HG02970 (cell line): ENCODE measurements at regions not wholly inside any gene's neighbourhood (a gene's known extent, or its start where the extent isn't known, plus 50 kb on each side); places are given as distances from the start of the nearest gene placed in this dataset.
"Not testable (repeated sequence)": the region's sequence is repeated elsewhere in the genome, so short reads cannot be mapped to it uniquely, and the experiment has no call there.

Experiments
- ATAC-seq: cut with Tn5 transposase; IDR thresholded peaks from one replicate; pipeline ENCODE4 v1.9.1; 2021; ENCODE audit warnings: mild to moderate bottlenecking, moderate library complexity, moderate number of reproducible peaks; ENCODE audit not compliant: unreplicated experiment, low FRiP score

GRCh38 chr10:60524541-60524940, 134.9 kb upstream of the ANK3 start:
- no peak for ATAC-seq

- not testable (repeated sequence) for ATAC-seq
These were observed 133.7 kb upstream of the ANK3 start for GRCh38 chr10:60523371-60523770.

- no peak for ATAC-seq
These were observed 132.9 kb upstream of the ANK3 start for GRCh38 chr10:60522617-60523016.

- ATAC-seq: no peak
These were observed 132.3 kb upstream of the ANK3 start for GRCh38 chr10:60521974-60522405.

- no peak for ATAC-seq
These were observed 129.1 kb upstream of the ANK3 start for GRCh38 chr10:60518745-60519144.

DNA sequence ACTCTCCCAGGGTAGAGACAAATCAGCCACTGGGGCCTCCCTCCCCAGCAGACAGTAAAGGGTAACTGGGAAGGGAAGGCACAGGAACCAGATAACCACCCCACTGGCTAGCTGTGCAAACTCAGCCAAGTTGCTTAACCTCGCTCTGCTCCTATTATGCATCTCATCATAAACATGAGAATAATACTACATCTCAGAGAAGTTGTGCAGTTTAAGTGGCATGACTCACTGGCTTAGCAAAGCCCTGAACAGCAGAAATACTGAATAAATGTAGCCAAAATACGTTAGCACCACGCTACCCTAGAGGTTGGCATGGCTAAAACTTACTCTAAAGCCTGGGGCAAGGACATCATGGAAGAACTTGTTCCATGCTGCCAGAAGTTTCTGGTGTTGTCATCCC, 128.1 kb upstream of the ANK3 start:
- ATAC-seq: no peak

DNA sequence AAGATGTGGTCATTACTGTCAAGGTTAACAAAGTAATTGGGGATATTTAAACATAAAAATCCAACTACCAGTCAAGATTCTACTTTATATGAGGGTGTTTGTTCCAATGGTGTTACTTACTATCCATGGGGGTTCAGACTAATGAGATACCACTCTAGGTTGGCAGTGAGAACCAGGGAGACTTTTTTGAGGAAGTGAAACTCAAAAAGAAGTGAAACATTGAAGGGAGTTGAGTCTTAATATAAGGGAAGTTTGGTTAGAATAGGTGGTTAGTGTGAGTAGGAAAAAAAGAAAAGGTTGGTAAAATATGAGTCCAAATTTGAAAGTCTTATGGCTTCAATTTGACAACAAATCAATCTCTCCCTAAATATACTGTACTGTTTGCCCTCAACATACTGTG, 123.6 kb upstream of the ANK3 start:
- no peak for ATAC-seq

- ATAC-seq: no peak
These were observed 122.0 kb upstream of the ANK3 start for GRCh38 chr10:60511477-60512229.

DNA sequence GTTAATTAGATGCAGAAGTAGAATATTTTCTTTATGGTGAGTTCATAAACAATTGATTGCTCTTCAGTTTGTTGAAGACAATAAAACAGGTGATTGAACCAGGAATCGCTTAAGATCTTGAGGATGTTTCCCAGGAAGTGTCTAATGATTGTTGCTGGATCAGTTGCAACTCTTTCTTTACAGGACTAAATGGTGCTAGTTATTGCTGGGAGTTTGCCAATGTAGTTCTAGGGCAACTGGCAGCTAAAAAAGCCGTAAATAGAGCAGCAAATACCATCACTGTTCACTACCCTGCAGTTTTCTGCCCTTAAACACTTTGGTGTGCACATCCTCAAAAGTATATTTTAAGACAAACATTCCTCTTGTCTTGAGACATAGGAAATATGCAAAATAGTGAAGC, 119.2 kb upstream of the ANK3 start:
- no peak for ATAC-seq

DNA sequence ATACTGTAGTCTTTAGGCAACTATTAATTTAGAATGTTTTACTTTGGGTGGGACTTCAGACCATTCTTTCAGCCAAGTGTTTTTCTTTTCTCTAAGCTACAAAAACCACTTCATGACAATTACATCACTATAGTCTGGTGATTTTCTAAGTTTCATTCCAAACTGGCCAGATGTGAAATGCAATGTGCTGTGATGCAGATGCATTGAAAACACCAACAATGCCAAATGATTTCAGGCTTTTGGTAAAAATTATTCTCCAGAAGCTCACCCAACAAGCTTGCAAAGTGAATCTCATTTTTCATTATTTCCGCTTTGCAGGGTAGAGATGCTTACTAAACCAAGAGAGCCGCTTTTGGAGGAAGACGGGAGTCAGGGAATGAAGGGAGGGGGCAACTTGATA, 118.4 kb upstream of the ANK3 start:
- ATAC-seq: no peak

DNA sequence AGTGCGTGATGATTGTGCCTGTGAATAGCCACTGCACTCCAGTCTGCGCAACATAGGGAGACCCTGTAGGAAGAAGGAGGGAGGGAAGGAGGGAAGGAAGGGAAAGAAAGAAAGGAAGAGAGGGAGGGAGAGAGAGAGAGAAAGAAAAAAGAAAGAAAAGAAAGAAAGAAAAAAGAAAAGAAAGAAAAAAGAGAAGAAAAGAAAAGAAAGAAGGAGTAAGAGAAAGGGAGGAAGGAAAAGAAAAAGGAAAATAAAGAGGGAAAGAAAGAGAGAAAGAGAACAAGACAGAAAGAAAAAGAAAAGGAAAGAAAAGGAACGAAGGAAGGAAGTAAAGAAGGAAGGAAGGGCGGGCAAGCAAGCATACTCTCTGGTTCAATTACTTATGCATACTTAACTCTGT, 112.9 kb upstream of the ANK3 start:
- ATAC-seq: no peak

- no peak for ATAC-seq
These were observed 109.3 kb upstream of the ANK3 start for GRCh38 chr10:60498985-60499384.

DNA sequence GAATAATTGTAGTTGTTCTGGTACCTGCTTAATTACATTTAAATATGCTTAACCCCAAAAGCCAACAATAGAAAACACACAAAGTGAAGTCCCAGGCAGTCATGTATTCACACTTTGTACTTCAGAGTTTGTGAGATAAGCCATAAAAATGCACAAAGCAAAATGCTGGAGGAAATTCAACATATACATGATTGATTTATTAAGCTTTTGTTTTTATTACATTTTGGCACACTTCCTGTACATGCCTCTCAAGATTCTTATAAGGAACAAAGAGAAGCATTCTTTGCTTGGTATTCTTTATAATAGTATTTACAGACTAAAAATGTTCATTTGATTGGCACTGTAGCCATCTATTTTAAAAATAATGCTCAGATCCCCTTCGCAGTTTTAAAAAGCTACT, 107.7 kb upstream of the ANK3 start:
- ATAC-seq: no peak

DNA sequence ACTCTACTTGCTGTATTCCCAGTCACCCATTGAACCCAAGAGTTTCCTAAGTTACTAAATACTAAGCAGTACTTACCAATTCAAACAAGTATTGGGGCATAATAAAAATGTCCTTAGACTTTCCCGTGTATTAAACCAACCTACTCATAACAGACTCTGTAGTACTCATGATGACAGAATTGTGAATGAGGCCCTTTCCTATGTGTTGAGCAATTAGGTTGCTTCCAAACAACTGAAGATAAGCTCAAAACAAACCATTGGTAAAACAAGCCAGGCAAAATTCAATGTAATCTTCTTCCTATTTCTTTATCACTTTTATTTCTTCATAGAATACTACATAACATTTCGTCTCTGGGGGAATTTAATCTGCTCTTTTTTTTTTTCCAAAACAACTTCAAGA, 106.5 kb upstream of the ANK3 start:
- ATAC-seq: no peak

DNA sequence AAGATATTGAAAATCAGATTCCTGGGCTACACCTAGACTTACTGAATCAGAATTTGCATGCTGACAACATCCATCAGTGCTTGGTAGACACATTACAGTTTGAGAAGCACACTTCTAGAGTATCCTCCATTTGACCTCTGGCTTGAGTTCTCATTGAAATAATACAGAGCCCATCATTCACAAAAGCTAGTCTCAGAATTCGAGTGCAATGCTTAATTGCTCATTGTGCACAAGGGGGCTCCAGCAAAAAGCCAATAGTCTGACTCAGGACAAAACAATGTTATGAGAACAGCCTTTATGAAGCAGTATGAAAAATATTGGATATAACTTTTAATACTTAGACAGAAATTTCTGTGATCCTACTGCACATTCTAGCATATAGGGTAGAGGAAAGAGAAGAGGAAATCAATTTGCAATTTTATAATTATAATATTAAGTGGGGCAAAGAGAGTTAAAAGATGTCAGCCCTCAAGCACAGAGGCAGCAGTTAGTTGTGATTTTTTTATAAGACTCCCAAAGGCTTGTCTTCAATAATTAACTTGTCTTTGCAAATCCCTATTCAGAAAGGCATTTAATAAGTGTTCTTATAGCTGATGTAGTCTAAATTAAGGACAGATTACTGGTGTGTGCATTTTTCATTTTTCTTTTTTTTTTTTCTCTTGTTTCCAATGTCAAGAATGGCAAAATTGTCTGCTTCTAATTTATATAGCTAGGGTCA, 105.8 kb upstream of the ANK3 start:
- ATAC-seq: no peak

DNA sequence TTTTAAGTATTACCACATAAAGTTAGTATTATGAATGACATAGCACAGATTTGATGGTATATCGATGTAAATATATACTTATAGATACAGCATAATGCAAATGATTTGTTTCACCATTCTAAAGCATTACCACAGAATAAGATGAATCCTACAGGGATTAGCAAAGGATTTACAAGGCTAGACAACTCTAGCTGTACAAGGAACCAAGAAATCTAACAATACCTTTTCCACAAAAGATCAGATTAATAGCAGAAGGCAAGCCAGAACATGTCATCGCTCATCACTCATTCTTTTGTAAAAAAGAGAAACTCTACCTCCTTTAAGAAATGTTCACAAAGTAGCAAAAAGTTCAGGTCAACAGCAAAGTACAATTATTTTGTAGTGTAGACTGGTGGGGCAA, 105.1 kb upstream of the ANK3 start:
- ATAC-seq: no peak

GRCh38 chr10:60491162-60491561, 101.5 kb upstream of the ANK3 start:
- ATAC-seq: no peak

- ATAC-seq: no peak
These were observed 100.3 kb upstream of the ANK3 start for GRCh38 chr10:60490013-60490412.

DNA sequence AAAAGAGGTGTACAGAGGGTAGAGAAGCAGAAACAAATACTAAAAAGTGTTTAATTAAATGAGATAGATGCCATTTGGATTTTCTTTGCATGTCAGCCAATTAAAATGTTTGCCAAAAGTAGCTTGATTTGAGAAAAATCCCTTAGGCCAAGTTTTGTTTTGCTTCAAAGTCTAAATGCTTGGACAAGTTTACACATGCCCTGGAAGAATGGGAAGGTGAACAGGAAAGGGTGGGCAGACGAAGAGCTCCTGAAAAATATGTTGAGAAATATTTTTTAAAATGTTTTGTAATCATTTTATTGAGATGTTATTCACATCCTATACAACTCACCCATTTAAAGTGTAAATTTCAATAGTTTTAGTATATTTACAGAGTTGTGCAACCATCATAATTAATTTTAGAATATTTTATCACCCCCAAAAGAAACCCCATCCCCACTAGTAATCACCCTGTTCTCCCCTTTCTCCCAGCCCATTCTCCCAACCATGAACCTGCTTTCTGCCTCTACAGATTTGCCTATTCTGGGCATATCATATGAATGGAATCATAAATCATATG, 98.5 kb upstream of the ANK3 start:
- ATAC-seq: no peak

- ATAC-seq: no peak
These were observed 97.9 kb upstream of the ANK3 start for GRCh38 chr10:60487543-60487942.

- ATAC-seq: no peak
These were observed 95.3 kb upstream of the ANK3 start for GRCh38 chr10:60485025-60485424.
